ENCODE measurements at regions not wholly inside any gene's neighbourhood (a gene's known extent, or its start where the extent isn't known, plus 50 kb on each side); places are given as distances from the start of the nearest gene placed in this dataset.

- no peak for TF ChIP-seq YY1 (IDR thresholded peaks at IDR 0.05; ENCODE audit: insufficient read depth, insufficient read length)
- TF ChIP-seq SUZ12 (IDR thresholded peaks at IDR 0.05; ENCODE audit: extremely low read depth, insufficient read depth, insufficient read length), result no peak
- no peak for TF ChIP-seq ZNF274 (IDR thresholded peaks at IDR 0.05; ENCODE audit: low read depth, low read length)
Observed at GRCh38 chr3:150237490-150237889, 170.6 kb upstream of the TSC22D2 start.

All from NT2/D1 (cell line).